MM.1S (cell line): ENCODE measurements at regions not wholly inside any gene's neighbourhood (a gene's known extent, or its start where the extent isn't known, plus 50 kb on each side); places are given as distances from the start of the nearest gene placed in this dataset.

Source experiments
- CTCF ChIP-seq: fragments of 300-600 bp; sonication (generic); IDR thresholded peaks from 2 replicates; pipeline ENCODE4 v1.5.1; 2016; ENCODE audit warnings: antibody characterized with exemption, low read length, mixed read lengths
- EZH2 ChIP-seq: fragments of 300-600 bp; sonication (generic); optimal IDR thresholded peaks from 2 replicates; pipeline ENCODE3; 2017; ENCODE audit warnings: low read depth, mild to moderate bottlenecking, antibody characterized with exemption, low read length, mixed read lengths
- EZH2phosphoT487 ChIP-seq: fragments of 300-600 bp; sonication (generic); IDR thresholded peaks from 2 replicates; pipeline ENCODE4 v1.6.1; 2018; ENCODE audit warnings: antibody characterized with exemption, low read length

GRCh38 chr7:106448346-106448991, 163.7 kb upstream of the NAMPT start:
- no peak for TF ChIP-seq CTCF
- TF ChIP-seq EZH2 = no peak
- no peak for TF ChIP-seq EZH2phosphoT487
